MM.1S (cell line): ENCODE measurements at regions not wholly inside any gene's neighbourhood (a gene's known extent, or its start where the extent isn't known, plus 50 kb on each side); places are given as distances from the start of the nearest gene placed in this dataset.

Source experiments
- EZH2 ChIP-seq: fragments of 300-600 bp; sonication (generic); optimal IDR thresholded peaks from 2 replicates; pipeline ENCODE3; 2017; ENCODE audit warnings: low read depth, mild to moderate bottlenecking, antibody characterized with exemption, low read length, mixed read lengths
- EZH2phosphoT487 ChIP-seq: fragments of 300-600 bp; sonication (generic); IDR thresholded peaks from 2 replicates; pipeline ENCODE4 v1.6.1; 2018; ENCODE audit warnings: antibody characterized with exemption, low read length
- TF ChIP-seq, protein P1 (sequence below): fragments of 300-600 bp; sonication (generic); IDR thresholded peaks from 2 replicates; pipeline ENCODE4 v1.5.1; 2016; ENCODE audit warnings: antibody characterized with exemption, low read length, mixed read lengths

DNA sequence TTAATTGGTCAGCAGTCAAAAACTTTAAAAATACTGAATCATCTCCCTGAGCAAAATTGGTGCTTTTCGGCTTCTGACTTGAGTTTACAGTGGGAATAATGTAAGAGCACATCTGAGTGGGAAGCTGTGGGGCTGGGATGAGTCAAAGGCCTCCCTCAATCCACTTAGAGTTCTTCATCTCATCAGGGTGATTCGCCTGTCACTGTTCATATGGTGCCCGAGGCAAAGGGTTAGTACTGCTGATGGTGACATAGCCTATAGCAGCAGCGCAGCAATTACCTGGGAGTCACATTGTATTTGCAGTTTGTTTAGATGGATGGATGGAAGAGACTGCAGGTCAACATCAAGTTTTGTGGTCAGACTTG lies 113.8 kb upstream of the ZNF608 start:
- TF ChIP-seq EZH2 = no peak
- TF ChIP-seq, protein P1, sequence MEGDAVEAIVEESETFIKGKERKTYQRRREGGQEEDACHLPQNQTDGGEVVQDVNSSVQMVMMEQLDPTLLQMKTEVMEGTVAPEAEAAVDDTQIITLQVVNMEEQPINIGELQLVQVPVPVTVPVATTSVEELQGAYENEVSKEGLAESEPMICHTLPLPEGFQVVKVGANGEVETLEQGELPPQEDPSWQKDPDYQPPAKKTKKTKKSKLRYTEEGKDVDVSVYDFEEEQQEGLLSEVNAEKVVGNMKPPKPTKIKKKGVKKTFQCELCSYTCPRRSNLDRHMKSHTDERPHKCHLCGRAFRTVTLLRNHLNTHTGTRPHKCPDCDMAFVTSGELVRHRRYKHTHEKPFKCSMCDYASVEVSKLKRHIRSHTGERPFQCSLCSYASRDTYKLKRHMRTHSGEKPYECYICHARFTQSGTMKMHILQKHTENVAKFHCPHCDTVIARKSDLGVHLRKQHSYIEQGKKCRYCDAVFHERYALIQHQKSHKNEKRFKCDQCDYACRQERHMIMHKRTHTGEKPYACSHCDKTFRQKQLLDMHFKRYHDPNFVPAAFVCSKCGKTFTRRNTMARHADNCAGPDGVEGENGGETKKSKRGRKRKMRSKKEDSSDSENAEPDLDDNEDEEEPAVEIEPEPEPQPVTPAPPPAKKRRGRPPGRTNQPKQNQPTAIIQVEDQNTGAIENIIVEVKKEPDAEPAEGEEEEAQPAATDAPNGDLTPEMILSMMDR = no peak
- no peak for TF ChIP-seq EZH2phosphoT487
